H1 (cell line): ENCODE measurements at regions not wholly inside any gene's neighbourhood (a gene's known extent, or its start where the extent isn't known, plus 50 kb on each side); places are given as distances from the start of the nearest gene placed in this dataset.

Experiments used
- CTCF ChIA-PET: fragments of 300-600 bp; sonication (Branson Sonifier 250); formaldehyde crosslinking; loops from one replicate; lab custom pipeline; 2021; ENCODE audit not compliant: partially characterized antibody; lab: Charles Lee
- POLR2A ChIA-PET: fragments of 300-600 bp; sonication (Branson Sonifier 250); formaldehyde crosslinking; loops from one replicate; lab custom pipeline; 2021; ENCODE audit warnings: inconsistent platforms; ENCODE audit not compliant: partially characterized antibody; lab: Charles Lee
- DNase-seq, 2 experiments: peaks; one replicate each; pipeline versions ENCODE4 v3.0.0 to v3.0.0-alpha.2; 2010 to 2022; ENCODE audit warnings: low spot score in 2 of 2, low read depth in 1 of 2, mixed read lengths in 1 of 2
- FAIRE-seq: peaks from 2 replicates; lab custom pipeline; 2011; peaks lifted over from hg19 to GRCh38; lab: Jason Lieb, UNC
- H2AFZ ChIP-seq: 2 replicates; pipeline ENCODE4 v1.8.1; 2012; ENCODE audit warnings: low read length, inconsistent platforms
- H2AK5ac ChIP-seq: 2 replicates; pipeline ENCODE4 v1.6.1; 2013; ENCODE audit warnings: low read depth, low read length
- H2BK120ac ChIP-seq: replicated peaks from 2 replicates; pipeline ENCODE3; 2013; ENCODE audit warnings: low read depth, low read length, inconsistent platforms
- H2BK12ac ChIP-seq: 2 replicates; pipeline ENCODE4 v1.6.1; 2013; ENCODE audit warnings: low read depth, low read length
- H2BK15ac ChIP-seq: 2 replicates; pipeline ENCODE4 v1.6.1; 2013; ENCODE audit warnings: low read length
- H2BK20ac ChIP-seq: 2 replicates; pipeline ENCODE4 v1.6.1; 2013; ENCODE audit warnings: low read length
- H2BK5ac ChIP-seq: 2 replicates; pipeline ENCODE4 v1.6.1; 2013; ENCODE audit warnings: low read depth, low read length
- H3K14ac ChIP-seq: 2 replicates; pipeline ENCODE4 v1.6.1; 2013; ENCODE audit warnings: inconsistent platforms; ENCODE audit not compliant: insufficient read length
- H3K18ac ChIP-seq: 2 replicates; pipeline ENCODE4 v1.6.1; 2013; ENCODE audit warnings: low read length; ENCODE audit errors: extremely low read depth
- H3K23ac ChIP-seq: 2 replicates; pipeline ENCODE4 v1.6.1; 2013; ENCODE audit warnings: inconsistent platforms; ENCODE audit not compliant: insufficient read length
- H3K23me2 ChIP-seq: 2 replicates; pipeline ENCODE4 v1.6.1; 2013; ENCODE audit warnings: low read depth, low read length
- H3K27ac ChIP-seq: 2 replicates; pipeline ENCODE4 v1.6.1; 2011; ENCODE audit warnings: low read depth, low read length, inconsistent platforms
- H3K27me3 ChIP-seq, 4 experiments: replicated peaks in 1 of 4; 1 replicate in 1 of 4; 2 replicates in 3 of 4; pipeline versions ENCODE4 v1.6.1 to v1.8.1; 2011 to 2013; ENCODE audit warnings: low read length in 3 of 4, mild to moderate bottlenecking in 3 of 4, inconsistent platforms in 2 of 4, mixed read lengths in 2 of 4, moderate library complexity in 1 of 4; ENCODE audit not compliant: control insufficient read depth in 3 of 4, insufficient read depth in 3 of 4; ENCODE audit errors: extremely low read depth in 1 of 4
- H3K36me3 ChIP-seq, 4 experiments: 2 replicates each; pipeline versions ENCODE4 v1.6.1 to v1.8.1; 2011 to 2013; ENCODE audit warnings: mild to moderate bottlenecking in 4 of 4, low read length in 3 of 4, moderate library complexity in 2 of 4, control low read depth in 1 of 4, inconsistent platforms in 1 of 4; ENCODE audit not compliant: insufficient read depth in 4 of 4, control insufficient read depth in 2 of 4
- H3K4ac ChIP-seq: replicated peaks from 2 replicates; pipeline ENCODE3; 2013; ENCODE audit warnings: low read length, low read depth, mixed read lengths, inconsistent platforms; ENCODE audit not compliant: insufficient read length
- H3K4me1 ChIP-seq, 4 experiments: replicated peaks in 1 of 4; 1 replicate in 1 of 4; 2 replicates in 3 of 4; pipeline versions ENCODE4 v1.6.1 to v1.8.1; 2011 to 2013; ENCODE audit warnings: low read length in 3 of 4, inconsistent platforms in 2 of 4, mixed read lengths in 1 of 4; ENCODE audit not compliant: insufficient read depth in 4 of 4, control insufficient read depth in 3 of 4
- H3K4me2 ChIP-seq, 2 experiments: 2 replicates each; pipeline versions ENCODE4 v1.6.1 to v1.8.1; 2011 to 2013; ENCODE audit warnings: low read depth in 2 of 2, low read length in 2 of 2, control low read depth in 1 of 2, inconsistent platforms in 1 of 2, mild to moderate bottlenecking in 1 of 2; ENCODE audit not compliant: insufficient read depth in 1 of 2
- H3K4me3 ChIP-seq, 4 experiments: fragments of 200-600, 300-600 bp in 1 of 4; sonication (generic), shearing (Covaris generic), sonication (Bioruptor Twin) in 1 of 4; 2 replicates each; pipeline versions ENCODE4 v1.5.1 to v1.8.1; 2011 to 2016; ENCODE audit warnings: low read length in 4 of 4, low read depth in 3 of 4, control low read depth in 2 of 4, inconsistent platforms in 2 of 4, mild to moderate bottlenecking in 2 of 4, mixed read lengths in 1 of 4, moderate library complexity in 1 of 4; ENCODE audit not compliant: insufficient read depth in 2 of 4; ENCODE audit errors: extremely low read depth in 1 of 4
- H3K56ac ChIP-seq: replicated peaks from 2 replicates; pipeline ENCODE3; 2013; ENCODE audit warnings: low read depth, mild to moderate bottlenecking, mixed read lengths, low read length, inconsistent platforms; ENCODE audit not compliant: insufficient read length
- H3K79me1 ChIP-seq: 2 replicates; pipeline ENCODE4 v1.6.1; 2013; ENCODE audit warnings: low read depth, low read length, control low read depth
- H3K79me2 ChIP-seq, 2 experiments: 2 replicates each; pipeline versions ENCODE4 v1.6.1 to v1.8.1; 2012 to 2013; ENCODE audit warnings: low read length in 2 of 2, mild to moderate bottlenecking in 2 of 2, inconsistent platforms in 1 of 2; ENCODE audit not compliant: insufficient read depth in 2 of 2, control insufficient read depth in 1 of 2
- H3K9ac ChIP-seq, 4 experiments: replicated peaks in 1 of 4; 1 replicate in 1 of 4; 2 replicates in 3 of 4; pipeline versions ENCODE4 v1.6.1 to v1.8.1; 2011 to 2013; ENCODE audit warnings: low read depth in 3 of 4, low read length in 3 of 4, control low read depth in 2 of 4, mild to moderate bottlenecking in 2 of 4, moderate library complexity in 2 of 4, inconsistent platforms in 1 of 4; ENCODE audit errors: extremely low read depth in 1 of 4
- H3K9me3 ChIP-seq, 2 experiments: 2 replicates each; pipeline versions ENCODE4 v1.6.1 to v1.8.1; 2012 to 2013; ENCODE audit warnings: mild to moderate bottlenecking in 2 of 2, moderate library complexity in 2 of 2, control low read depth in 1 of 2, inconsistent platforms in 1 of 2, low read depth in 1 of 2, low read length in 1 of 2, mixed read lengths in 1 of 2; ENCODE audit not compliant: insufficient read depth in 2 of 2
- H4K20me1 ChIP-seq, 2 experiments: replicated peaks in 1 of 2; 2 replicates each; pipeline versions ENCODE3 to v1.8.1; 2011 to 2013; ENCODE audit warnings: inconsistent platforms in 2 of 2, low read length in 2 of 2, mild to moderate bottlenecking in 1 of 2; ENCODE audit not compliant: insufficient read depth in 2 of 2, control insufficient read depth in 1 of 2
- H4K5ac ChIP-seq: 2 replicates; pipeline ENCODE4 v1.6.1; 2013; ENCODE audit warnings: low read length, low read depth, mixed read lengths, inconsistent platforms; ENCODE audit not compliant: insufficient read length
- H4K8ac ChIP-seq: 2 replicates; pipeline ENCODE4 v1.8.0; 2013; ENCODE audit warnings: mild to moderate bottlenecking, moderate library complexity, low read length, inconsistent platforms; ENCODE audit not compliant: insufficient read depth; ENCODE audit errors: extremely low read depth
- H4K91ac ChIP-seq: replicated peaks from 2 replicates; pipeline ENCODE3; 2013; ENCODE audit warnings: low read length, mixed read lengths, inconsistent platforms; ENCODE audit not compliant: insufficient read length
- ASH2L ChIP-seq: fragments of 200-600, 300-600 bp; sonication (generic); IDR thresholded peaks from one replicate; pipeline ENCODE4 v1.7.1; 2017; ENCODE audit warnings: low read length
- CBX8 ChIP-seq: fragments of 300-800, 300-1000 bp; sonication (generic); IDR thresholded peaks from 2 replicates; pipeline ENCODE4 v1.7.1; 2016; ENCODE audit warnings: low read depth, low read length, borderline replicate concordance
- CHD2 ChIP-seq: IDR thresholded peaks from 2 replicates; pipeline ENCODE4 v1.6.1; 2012; ENCODE audit warnings: low read length, improper control_type of control experiment
- EP300 ChIP-seq, 2 experiments: IDR thresholded peaks; 1 replicate in 1 of 2; 2 replicates in 1 of 2; pipeline ENCODE4 v1.6.1; 2011 to 2012; ENCODE audit warnings: low read depth in 2 of 2, low read length in 2 of 2, mild to moderate bottlenecking in 2 of 2, borderline replicate concordance in 1 of 2, inconsistent platforms in 1 of 2, moderate library complexity in 1 of 2
- NANOG ChIP-seq: IDR thresholded peaks from 2 replicates; pipeline ENCODE4 v1.6.1; 2011; ENCODE audit warnings: low read length, low read depth, mild to moderate bottlenecking, inconsistent platforms; ENCODE audit not compliant: insufficient read depth, poor library complexity, severe bottlenecking
- RNF2 ChIP-seq: fragments of 200-900, 300-1000 bp; sonication (generic); IDR thresholded peaks from 2 replicates; pipeline ENCODE4 v1.7.1; 2016; ENCODE audit warnings: borderline replicate concordance, low read depth, mild to moderate bottlenecking, antibody characterized with exemption, low read length; ENCODE audit not compliant: poor library complexity, severe bottlenecking; ENCODE audit errors: missing control alignments
- TCF12 ChIP-seq: IDR thresholded peaks from 2 replicates; pipeline ENCODE4 v1.6.1; 2011; ENCODE audit warnings: low read depth, mild to moderate bottlenecking, low read length
- WGBS, 2 experiments: shearing (Covaris generic) in 1 of 2; methylation state at CpG; one replicate each; pipeline versions ENCODE4 v1.1.6 to v1.1.7; 2013 to 2015; ENCODE audit warnings: low lambda C conversion rate in 2 of 2, mixed read lengths in 2 of 2, inconsistent platforms in 1 of 2, low coverage in 1 of 2, missing lambda C conversion rate in 1 of 2; ENCODE audit not compliant: insufficient replicate concordance in 2 of 2, insufficient coverage in 1 of 2, insufficient read length in 1 of 2; ENCODE audit errors: extremely low coverage in 1 of 2, missing lambda C conversion rate in 1 of 2; 5-methylcytosine and 5-hydroxymethylcytosine counted together

DNA sequence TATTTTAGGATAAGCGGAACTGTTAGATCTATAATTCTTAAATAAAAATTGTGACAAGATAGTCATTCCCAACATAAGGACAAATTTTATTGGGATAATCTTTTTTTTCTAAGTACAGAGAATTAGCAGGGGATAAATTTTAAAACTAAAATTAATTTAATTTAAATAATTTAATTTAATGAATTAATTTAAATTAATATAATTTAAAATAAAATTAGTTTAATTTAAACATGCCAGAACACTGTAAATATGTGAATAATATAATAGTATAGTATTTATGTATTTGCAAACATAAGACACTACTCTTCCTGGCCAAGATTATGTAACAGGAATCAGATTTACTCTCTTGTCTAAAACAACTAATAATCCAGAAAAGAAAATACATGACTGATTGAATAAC lies 1055.9 kb downstream of the PDHA2 start:
- no peak overlapping the region for H3K27ac ChIP-seq
- no peak overlapping the region for H4K91ac ChIP-seq
- no peaks in the 10 kb centered on the region for H3K4me1 ChIP-seq
- H2BK5ac ChIP-seq: no peak overlapping the region
- ChIA-PET CTCF (no interaction called here), POLR2A (no interaction called here)
- H3K23me2 ChIP-seq: no peaks in the 10 kb centered on the region
- no peaks in the 10 kb centered on the region for H3K36me3 ChIP-seq
- H3K4me3 ChIP-seq: no peak overlapping the region
- H3K79me1 ChIP-seq: no peaks in the 10 kb centered on the region
- no peaks in the 10 kb centered on the region for H3K27me3 ChIP-seq
- no peak overlapping the region for H3K9ac ChIP-seq
- no peak overlapping the region for H3K4me2 ChIP-seq
- H2BK120ac ChIP-seq: no peak overlapping the region
- H2AFZ ChIP-seq: no peak overlapping the region
- no peak overlapping the region for H4K5ac ChIP-seq
- no peak overlapping the region for H2AK5ac ChIP-seq
- no peak overlapping the region for H3K4ac ChIP-seq
- no peaks in the 10 kb centered on the region for H4K20me1 ChIP-seq
- no peak for DNase-seq
- no peak overlapping the region for H2BK20ac ChIP-seq
- no peaks in the 10 kb centered on the region for H3K79me2 ChIP-seq
- H3K56ac ChIP-seq: no peak overlapping the region
- H3K14ac ChIP-seq: no peak overlapping the region
- no peak overlapping the region for H2BK15ac ChIP-seq
- H4K8ac ChIP-seq: no peak overlapping the region
- H3K23ac ChIP-seq: no peak overlapping the region
- 100% methylated on average over 1 of the region's 1 CpG; no CpG with 5 or more reads in 1 of the 2 experiments for WGBS, 2 experiments
- H3K18ac ChIP-seq: no peak overlapping the region
- no peaks in the 10 kb centered on the region for H3K9me3 ChIP-seq
- no peak overlapping the region for H2BK12ac ChIP-seq
- FAIRE-seq: no peak
- TF ChIP-seq CHD2 (no peak), RNF2 (no peak), ASH2L (no peak), EP300 (IDR thresholded peaks at IDR 0.05; ENCODE audit: borderline replicate concordance in 1 of 2, low read depth in 2 of 2, low read length in 2 of 2) (no peak), TCF12 (no peak), NANOG (no peak), CBX8 (no peak)
